Gastrocnemius medialis (tissue), 4 donors: ENCODE measurements at regions not wholly inside any gene's neighbourhood (a gene's known extent, or its start where the extent isn't known, plus 50 kb on each side); places are given as distances from the start of the nearest gene placed in this dataset.

Experiments used
- POLR2A ChIP-seq, 2 donors: fragments of 450-650 bp; IDR thresholded peaks; one replicate each; pipeline ENCODE4 v1.6.1; 2017; ENCODE audit warnings: antibody characterized with exemption in 2 of 2, mild to moderate bottlenecking in 2 of 2, moderate library complexity in 2 of 2
- TF ChIP-seq, protein P1 (sequence below), 5 experiments: fragments of 450-650 bp in 3 of 5; fragments of 200-600 bp in 2 of 5; sonication (generic) in 2 of 5; IDR thresholded peaks in 4 of 5; conservative IDR thresholded peaks in 1 of 5; 1 replicate in 4 of 5; 2 replicates in 1 of 5; pipeline ENCODE4 v1.5.1; 2016 to 2019; ENCODE audit warnings: antibody characterized with exemption in 5 of 5, mild to moderate bottlenecking in 3 of 5, moderate library complexity in 3 of 5

DNA sequence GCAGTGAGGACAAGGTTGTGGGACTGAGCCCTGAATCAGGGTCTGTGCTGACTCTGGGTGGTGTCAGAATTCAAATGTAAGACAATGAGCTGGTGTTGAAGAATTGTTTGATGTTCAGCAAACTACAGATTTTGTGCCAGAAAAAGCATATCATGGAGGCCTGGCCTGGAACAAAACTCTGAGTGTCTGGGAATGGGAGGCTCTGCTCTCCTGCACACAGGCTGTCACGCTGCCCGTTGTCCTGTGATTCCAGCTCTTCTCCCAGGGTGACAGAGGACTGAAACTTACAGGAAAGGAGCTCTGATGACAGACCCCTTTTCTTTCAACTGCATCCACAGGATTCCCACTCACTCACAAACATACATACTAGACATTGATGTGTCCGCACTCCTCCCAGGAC is 120.1 kb downstream of the ZNF486 start:
- TF ChIP-seq, protein P1, sequence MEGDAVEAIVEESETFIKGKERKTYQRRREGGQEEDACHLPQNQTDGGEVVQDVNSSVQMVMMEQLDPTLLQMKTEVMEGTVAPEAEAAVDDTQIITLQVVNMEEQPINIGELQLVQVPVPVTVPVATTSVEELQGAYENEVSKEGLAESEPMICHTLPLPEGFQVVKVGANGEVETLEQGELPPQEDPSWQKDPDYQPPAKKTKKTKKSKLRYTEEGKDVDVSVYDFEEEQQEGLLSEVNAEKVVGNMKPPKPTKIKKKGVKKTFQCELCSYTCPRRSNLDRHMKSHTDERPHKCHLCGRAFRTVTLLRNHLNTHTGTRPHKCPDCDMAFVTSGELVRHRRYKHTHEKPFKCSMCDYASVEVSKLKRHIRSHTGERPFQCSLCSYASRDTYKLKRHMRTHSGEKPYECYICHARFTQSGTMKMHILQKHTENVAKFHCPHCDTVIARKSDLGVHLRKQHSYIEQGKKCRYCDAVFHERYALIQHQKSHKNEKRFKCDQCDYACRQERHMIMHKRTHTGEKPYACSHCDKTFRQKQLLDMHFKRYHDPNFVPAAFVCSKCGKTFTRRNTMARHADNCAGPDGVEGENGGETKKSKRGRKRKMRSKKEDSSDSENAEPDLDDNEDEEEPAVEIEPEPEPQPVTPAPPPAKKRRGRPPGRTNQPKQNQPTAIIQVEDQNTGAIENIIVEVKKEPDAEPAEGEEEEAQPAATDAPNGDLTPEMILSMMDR (IDR thresholded peaks at IDR 0.05 in 4 of 5, conservative IDR thresholded peaks at IDR 0.05 in 1 of 5) = no peak
- no peak for TF ChIP-seq POLR2A (IDR thresholded peaks at IDR 0.05)
